Stimulated activated naive CD8-positive, alpha-beta T cell treated with anti-CD3 and anti-CD28 coated beads, Interleukin-15, amount 100 ng/mL, for 72 hours (primary cell): ENCODE measurements at regions not wholly inside any gene's neighbourhood (a gene's known extent, or its start where the extent isn't known, plus 50 kb on each side); places are given as distances from the start of the nearest gene placed in this dataset.

Experiments used
- ATAC-seq: fragments of 150-1000 bp; cut with Tn5 transposase; 2 replicates; pipeline ENCODE4 v1.10.0; 2021; ENCODE audit warnings: mild to moderate bottlenecking, moderate library complexity
- DNase-seq, 2 donors: peaks; one replicate each; pipeline ENCODE4 v3.0.0; 2021 to 2022
- H3K27ac Mint-ChIP-seq, 2 donors: one replicate each; pipeline ENCODE4 v1.8.0; 2022; ENCODE audit warnings: mild to moderate bottlenecking in 2 of 2, mixed read lengths in 2 of 2, moderate library complexity in 2 of 2
- H3K27me3 Mint-ChIP-seq: one replicate; pipeline ENCODE4 v1.8.0; 2022; ENCODE audit warnings: mixed read lengths
- H3K4me1 Mint-ChIP-seq: one replicate; pipeline ENCODE4 v1.8.0; 2022; ENCODE audit warnings: mild to moderate bottlenecking, mixed read lengths
- H3K4me3 Mint-ChIP-seq, 2 donors: one replicate each; pipeline ENCODE4 v1.8.0; 2022; ENCODE audit warnings: mild to moderate bottlenecking in 2 of 2, mixed read lengths in 2 of 2, moderate library complexity in 1 of 2
- H3K9me3 Mint-ChIP-seq, 2 donors: one replicate each; pipeline ENCODE4 v1.8.0; 2022; ENCODE audit warnings: mixed read lengths in 2 of 2

DNA sequence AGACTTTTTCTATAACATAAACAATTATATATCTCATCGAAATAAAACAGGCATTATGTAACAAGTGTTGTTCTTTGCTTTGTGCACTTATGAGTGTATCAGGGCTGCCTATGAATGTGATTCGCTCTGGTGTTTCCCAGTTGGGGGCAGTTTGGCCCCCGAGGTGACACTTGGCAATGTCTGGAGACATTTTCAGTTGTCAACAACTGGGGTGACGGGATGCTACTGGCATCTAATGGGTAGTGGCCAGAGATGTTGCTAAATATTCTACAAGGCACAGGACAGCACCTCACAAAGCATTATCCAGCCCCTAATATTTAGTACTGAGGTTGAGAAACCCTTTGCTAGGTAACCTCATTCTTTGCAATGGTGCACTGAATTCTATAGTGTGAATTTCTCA is 83.3 kb downstream of the PLCE1 start:
- ATAC-seq (no peak), DNase-seq (no peak)
- Mint-ChIP-seq H3K27ac (no peak overlapping the region), H3K4me3 (no peak overlapping the region), H3K9me3 (peaks cover 0 to 10% of the 10 kb centered on the region in 2 donors), H3K4me1 (no peaks in the 10 kb centered on the region), H3K27me3 (peaks cover 27% of the 10 kb centered on the region)

DNA sequence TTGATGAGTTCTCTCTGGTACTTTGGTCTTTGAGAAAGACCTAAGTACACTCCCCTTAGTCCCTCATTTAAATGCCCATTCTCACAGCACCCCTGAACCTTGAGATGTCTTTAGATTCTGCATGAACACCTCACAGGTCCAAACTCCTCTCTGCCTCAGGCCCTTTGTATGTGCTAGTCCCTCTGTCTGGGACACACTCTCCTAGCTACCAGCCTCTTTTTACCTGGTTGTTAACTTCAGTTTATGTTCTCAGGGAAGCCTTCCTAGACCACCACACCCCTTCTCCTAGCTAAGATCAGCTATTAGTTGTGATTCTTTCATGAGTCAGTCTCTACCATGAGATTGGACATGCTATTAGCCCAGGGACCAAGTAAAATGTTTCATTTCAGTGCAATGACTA is 86.4 kb downstream of the PLCE1 start:
- ATAC-seq = no peak
- Mint-ChIP-seq H3K27ac (no peak overlapping the region), H3K27me3 (peaks cover 10% of the 10 kb centered on the region), H3K4me1 (no peaks in the 10 kb centered on the region), H3K9me3 (peaks cover 0 to 4% of the 10 kb centered on the region in 2 donors), H3K4me3 (no peak overlapping the region)
- no peak for DNase-seq

DNA sequence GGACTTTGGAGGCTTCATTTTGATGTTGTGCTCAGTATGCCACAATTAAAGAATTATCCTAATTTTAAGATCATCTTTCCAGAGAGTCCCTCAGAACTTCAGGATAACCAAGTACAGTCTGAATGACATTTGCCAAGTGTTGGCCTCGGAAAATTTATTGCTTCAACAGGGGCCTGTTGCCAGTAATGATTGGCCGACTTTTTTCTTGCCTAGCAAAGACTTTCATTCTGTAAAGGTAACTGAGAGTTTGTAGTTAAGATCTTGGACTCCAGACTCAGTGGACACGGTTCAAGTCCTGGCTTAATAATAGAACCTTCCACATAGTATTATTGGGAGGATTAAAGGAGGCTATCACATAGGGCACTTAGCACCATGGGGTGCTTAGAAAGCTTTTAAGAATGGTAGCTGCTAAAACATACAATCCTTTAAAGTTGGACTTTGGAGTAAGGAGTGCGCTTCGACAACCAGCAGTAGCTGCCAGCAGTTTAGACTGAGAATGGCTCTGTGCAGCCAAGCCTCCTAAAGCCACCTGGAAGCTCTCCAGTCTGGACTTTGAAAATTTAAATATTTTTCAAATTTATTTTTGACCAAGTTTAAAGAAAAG is 90.0 kb downstream of the PLCE1 start:
- Mint-ChIP-seq H3K27me3 (peaks cover 11% of the 10 kb centered on the region), H3K4me1 (no peaks in the 10 kb centered on the region), H3K27ac (no peak overlapping the region), H3K9me3 (peaks cover 0 to 4% of the 10 kb centered on the region in 2 donors), H3K4me3 (no peak overlapping the region)
- DNase-seq (no peak), ATAC-seq (no peak)

DNA sequence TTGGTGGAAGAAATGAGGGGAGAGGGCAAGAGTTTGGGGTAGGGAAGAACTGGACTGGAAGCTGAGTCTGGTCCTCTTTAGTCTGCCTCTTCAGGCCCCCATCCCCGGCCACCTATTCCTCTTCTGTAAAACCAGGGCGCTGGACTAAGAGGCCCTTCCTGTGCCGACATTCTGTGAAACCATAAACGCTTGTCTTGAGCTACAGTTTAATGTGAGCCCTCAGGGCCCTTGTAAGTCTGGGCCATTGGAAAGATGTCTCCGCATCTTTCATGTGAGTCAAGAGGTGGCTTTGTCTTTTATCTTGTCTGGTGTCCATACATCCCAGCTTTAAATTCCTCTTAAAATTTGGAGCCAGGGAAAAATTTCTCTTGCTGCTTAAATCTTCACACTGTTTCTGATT is 90.6 kb downstream of the PLCE1 start:
- Mint-ChIP-seq H3K27ac (no peak overlapping the region), H3K9me3 (peaks cover 0 to 4% of the 10 kb centered on the region in 2 donors), H3K4me1 (no peaks in the 10 kb centered on the region), H3K4me3 (no peak overlapping the region), H3K27me3 (peaks cover 16% of the 10 kb centered on the region)
- ATAC-seq (no peak), DNase-seq (no peak)

DNA sequence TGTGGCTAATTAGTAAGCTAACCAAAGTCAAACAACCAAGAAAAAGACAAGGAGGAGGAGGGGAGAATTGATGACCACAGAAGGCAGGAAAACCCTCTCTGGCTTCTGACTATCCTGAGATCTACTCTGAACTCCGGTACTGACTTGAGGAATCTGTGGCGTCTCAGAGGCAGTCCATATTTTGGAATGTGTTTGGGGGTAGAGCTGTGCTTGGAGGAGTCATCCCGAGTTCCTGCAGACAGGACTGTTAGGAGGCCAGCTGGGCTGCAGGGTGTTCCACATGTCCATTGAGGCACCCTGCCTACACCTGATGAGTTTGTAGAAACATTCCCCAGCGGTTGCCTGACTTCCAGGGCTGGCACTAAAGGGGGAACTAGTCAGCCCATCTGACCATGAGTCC is 91.6 kb downstream of the PLCE1 start:
- no peaks in the 10 kb centered on the region for H3K4me1 Mint-ChIP-seq
- ATAC-seq (no peak), DNase-seq (no peak)
- H3K27ac Mint-ChIP-seq = no peak overlapping the region
- H3K4me3 Mint-ChIP-seq = no peak overlapping the region
- no peaks in the 10 kb centered on the region for H3K9me3 Mint-ChIP-seq
- H3K27me3 Mint-ChIP-seq = peaks cover 13% of the 10 kb centered on the region

DNA sequence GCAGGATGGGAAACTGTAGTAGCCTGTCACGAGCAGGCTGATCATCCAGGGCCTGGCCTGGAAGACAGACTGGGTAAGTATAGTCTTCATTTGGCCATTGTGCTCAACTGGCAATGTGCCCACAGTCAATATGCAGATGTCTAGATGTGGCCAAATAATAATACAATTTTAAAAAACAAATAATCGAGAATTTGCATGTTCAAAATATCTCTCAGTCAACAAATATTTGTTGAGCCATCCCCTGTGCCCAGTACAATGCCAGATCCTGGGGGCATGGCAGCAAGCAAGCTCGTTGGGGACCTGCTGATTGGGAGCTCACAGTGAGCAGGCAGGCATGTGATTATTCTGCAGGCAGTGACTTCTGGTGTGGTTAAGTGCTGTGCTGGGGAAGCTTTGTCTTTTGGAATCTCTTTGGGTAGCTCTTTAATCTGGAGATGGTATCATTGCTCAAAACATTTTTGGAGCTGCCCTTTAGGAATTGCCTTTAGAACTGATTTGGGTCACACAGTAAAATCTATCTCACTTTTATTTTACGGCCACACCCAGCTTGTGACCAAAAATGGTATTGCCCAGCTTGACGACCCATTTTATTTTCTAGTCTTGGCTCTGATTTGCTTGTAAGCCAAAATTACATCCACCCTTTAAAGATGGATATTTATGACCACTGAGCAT is 92.2 kb downstream of the PLCE1 start:
- DNase-seq (no peak), ATAC-seq (no peak)
- Mint-ChIP-seq H3K27me3 (peaks cover 15% of the 10 kb centered on the region), H3K27ac (no peak overlapping the region), H3K4me3 (no peak overlapping the region), H3K4me1 (no peaks in the 10 kb centered on the region), H3K9me3 (no peaks in the 10 kb centered on the region)

DNA sequence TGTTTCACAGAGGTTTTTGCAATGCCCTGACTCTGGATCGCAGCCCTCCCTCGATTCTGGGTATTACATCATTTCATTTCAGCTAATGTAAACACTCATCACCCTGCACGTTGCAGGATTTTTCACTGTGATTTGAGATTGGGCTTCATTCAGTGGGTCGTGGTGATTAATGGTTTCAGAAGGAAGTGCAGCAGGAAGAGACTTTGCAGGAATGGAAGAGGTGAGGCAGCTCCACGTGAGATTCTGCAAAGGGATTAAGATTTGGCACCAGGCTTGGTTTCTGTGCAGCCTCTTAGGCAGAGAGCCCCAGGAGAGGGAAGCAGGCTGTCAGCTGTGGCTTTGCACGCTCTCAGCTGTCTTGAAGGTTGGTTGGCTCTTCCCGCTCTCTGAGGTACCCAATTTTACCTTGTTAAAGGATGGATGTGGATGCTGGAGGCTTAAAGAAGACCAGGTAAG is 95.2 kb downstream of the PLCE1 start:
- no peaks in the 10 kb centered on the region for H3K9me3 Mint-ChIP-seq
- H3K4me1 Mint-ChIP-seq = no peaks in the 10 kb centered on the region
- H3K27me3 Mint-ChIP-seq = peaks cover 15% of the 10 kb centered on the region
- no peak overlapping the region for H3K27ac Mint-ChIP-seq
- no peak overlapping the region for H3K4me3 Mint-ChIP-seq
- ATAC-seq (no peak), DNase-seq (no peak)

DNA sequence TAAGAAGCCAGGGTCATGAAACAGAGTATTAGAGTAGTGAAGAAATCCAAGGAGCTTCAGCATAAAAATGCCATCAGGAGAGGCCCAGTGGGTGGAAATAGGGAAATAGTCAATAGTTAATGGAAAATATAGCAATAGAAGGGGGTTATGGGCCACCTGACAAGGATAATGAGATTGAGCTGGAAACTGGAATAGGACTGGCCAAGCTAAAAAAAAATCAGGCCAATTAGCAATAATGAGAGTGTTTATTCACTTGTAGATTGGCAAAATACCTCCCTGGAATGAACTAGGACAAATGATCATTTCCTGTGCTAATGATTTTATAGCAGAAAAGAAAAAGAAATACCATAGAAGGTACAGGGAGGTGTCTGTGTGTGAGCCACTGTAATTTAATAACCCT is 97.9 kb downstream of the PLCE1 start:
- H3K27me3 Mint-ChIP-seq = peaks cover 15% of the 10 kb centered on the region
- no peak overlapping the region for H3K27ac Mint-ChIP-seq
- H3K9me3 Mint-ChIP-seq = no peaks in the 10 kb centered on the region
- no peak for ATAC-seq
- no peaks in the 10 kb centered on the region for H3K4me1 Mint-ChIP-seq
- no peak overlapping the region for H3K4me3 Mint-ChIP-seq
- no peak for DNase-seq

DNA sequence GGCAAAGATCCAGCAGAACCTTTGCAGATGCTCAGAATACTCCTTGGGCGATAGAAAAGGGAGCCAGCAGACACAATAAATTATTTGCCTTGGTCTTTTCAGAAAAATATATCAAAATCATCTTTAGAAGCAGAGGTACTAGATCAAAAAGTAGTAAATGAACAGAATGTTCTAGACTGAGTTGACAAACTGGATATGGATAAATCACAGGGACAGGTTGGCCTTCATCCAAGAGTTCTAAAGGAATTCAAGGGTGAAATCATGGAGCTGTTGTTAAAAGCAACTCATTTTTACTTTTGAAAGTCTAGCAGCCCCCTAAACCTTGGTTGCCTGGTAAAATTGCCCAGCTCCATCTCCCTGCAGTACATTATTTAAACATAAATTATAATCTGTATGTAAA is 99.1 kb downstream of the PLCE1 start:
- ATAC-seq = no peak
- no peak for DNase-seq

DNA sequence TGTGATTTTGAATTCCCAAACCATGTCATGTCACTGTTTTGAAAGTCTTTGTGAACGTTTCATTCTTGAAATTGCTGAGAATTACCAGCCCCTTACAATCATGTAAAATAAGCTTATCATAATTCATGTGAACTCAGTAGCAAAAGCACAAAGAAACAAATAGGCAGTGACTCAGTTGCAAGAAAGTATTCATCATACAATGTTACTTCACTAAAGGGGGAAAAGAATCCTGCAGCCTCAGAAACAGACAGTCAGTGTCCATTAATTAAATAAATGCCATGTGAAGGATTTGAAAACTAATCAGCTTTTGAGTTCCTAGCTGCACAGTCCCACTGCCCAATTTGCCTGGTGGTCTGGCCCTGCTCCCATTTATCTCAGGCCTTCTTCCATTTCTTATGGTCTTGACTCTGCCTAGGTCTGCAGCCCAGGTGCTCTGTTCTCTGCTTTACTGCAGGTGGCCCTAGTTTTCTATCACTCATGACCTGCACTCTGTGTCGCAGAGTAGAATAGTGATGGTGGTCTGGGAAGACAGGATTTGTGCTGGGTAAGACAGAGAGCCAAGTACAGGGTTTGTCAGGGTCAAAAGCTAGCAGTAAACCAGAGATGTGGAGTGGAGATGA is 99.7 kb downstream of the PLCE1 start:
- Mint-ChIP-seq H3K27me3 (peaks cover 22% of the 10 kb centered on the region), H3K9me3 (no peaks in the 10 kb centered on the region), H3K27ac (no peak overlapping the region), H3K4me3 (no peak overlapping the region), H3K4me1 (no peaks in the 10 kb centered on the region)
- no peak for ATAC-seq
- no peak for DNase-seq

More for the DNA sequence above, 99.1 kb downstream of the PLCE1 start:
- Mint-ChIP-seq H3K27ac (no peak overlapping the region), H3K9me3 (no peaks in the 10 kb centered on the region), H3K27me3 (peaks cover 20% of the 10 kb centered on the region), H3K4me3 (no peak overlapping the region), H3K4me1 (no peaks in the 10 kb centered on the region)

DNA sequence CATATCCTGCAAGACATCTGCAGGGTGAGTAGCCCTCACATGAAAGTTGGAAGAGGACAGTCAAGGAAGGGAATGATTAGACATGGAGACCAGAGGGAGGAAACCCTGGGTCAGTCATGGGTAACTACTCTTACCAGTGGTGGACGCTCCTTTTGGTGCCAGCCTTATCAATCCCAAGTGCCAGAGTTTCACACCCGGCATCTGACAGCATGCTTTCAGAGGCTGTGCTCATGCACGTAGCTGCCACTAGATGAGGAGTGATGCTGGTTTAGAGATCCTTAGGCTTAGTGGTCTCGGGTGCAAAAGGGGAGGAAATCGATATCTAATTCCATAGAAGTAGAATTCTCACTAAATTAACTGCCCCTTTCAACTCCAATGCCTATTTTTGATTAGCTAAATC is 100.8 kb downstream of the PLCE1 start:
- DNase-seq (no peak), ATAC-seq (no peak)
- Mint-ChIP-seq H3K27me3 (peaks cover 17% of the 10 kb centered on the region), H3K9me3 (no peaks in the 10 kb centered on the region), H3K27ac (no peak overlapping the region), H3K4me1 (no peaks in the 10 kb centered on the region), H3K4me3 (no peak overlapping the region)

DNA sequence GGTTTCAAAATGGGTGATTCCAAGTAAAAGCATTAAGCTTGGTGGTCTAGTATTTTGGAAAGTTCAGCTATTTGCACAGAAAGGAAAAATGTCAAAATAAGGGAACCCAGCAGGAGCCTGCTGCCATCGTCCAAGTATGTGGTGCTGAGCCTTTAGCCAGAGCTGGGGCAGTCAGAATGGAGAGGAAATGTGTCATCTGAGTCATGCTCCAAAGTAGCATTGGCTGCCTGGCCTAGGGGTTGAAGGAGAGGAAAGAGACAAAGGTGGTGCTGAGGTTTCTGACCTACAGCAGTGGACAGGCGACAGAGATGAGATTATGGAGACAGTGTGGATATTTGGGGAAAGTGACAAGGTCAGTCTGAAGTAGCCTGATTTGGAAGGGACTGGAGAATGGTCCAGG is 103.9 kb downstream of the PLCE1 start:
- no peak overlapping the region for H3K27ac Mint-ChIP-seq
- H3K9me3 Mint-ChIP-seq = no peaks in the 10 kb centered on the region
- H3K4me1 Mint-ChIP-seq = no peaks in the 10 kb centered on the region
- no peak overlapping the region for H3K4me3 Mint-ChIP-seq
- no peak for DNase-seq
- ATAC-seq = no peak
- peaks cover 32% of the 10 kb centered on the region for H3K27me3 Mint-ChIP-seq

DNA sequence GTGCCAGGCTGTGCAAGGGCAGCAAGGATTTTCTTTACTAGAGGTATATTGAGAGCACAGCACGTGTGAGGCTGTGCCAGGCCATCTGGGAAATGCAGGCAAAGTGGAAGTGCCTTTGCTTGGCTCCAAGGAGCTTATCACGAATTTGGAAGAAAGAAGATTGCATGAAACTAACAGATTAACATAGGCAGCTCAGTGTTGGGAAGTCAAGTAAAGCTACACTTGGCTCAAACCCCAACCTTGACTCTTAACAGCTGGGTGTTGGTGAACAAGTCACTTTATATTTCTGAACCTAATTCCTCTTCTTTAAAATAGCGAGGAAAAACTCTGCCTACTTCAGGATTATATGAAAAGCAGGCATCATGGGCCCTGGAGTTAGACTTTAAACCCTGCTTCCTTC is 105.2 kb downstream of the PLCE1 start:
- Mint-ChIP-seq H3K4me3 (no peak overlapping the region), H3K9me3 (no peaks in the 10 kb centered on the region), H3K27me3 (peaks cover 32% of the 10 kb centered on the region), H3K27ac (no peak overlapping the region), H3K4me1 (no peaks in the 10 kb centered on the region)
- no peak for ATAC-seq
- DNase-seq = no peak

DNA sequence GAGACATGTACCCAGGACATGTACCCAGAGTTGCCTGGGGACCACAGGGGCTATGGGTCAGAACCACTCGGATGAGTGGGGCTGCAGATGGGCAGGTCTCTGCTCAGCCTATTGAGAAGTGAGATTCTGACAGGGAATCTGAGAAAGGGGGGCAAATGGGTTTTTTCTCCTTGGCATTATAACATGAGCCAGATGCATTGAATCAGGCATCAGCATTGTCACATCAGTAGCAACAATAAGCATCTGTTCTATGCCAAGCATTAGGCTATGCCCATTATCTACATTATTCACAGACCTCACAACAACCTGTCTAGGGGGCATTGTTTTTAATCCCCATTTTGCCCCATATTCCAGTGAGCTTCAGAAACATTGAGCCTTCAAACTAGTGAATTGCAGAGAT is 108.2 kb downstream of the PLCE1 start:
- Mint-ChIP-seq H3K27me3 (peaks cover 32% of the 10 kb centered on the region), H3K9me3 (peaks cover 0 to 5% of the 10 kb centered on the region in 2 donors), H3K4me1 (no peaks in the 10 kb centered on the region), H3K27ac (no peak overlapping the region), H3K4me3 (no peak overlapping the region)
- ATAC-seq = no peak
- no peak for DNase-seq

DNA sequence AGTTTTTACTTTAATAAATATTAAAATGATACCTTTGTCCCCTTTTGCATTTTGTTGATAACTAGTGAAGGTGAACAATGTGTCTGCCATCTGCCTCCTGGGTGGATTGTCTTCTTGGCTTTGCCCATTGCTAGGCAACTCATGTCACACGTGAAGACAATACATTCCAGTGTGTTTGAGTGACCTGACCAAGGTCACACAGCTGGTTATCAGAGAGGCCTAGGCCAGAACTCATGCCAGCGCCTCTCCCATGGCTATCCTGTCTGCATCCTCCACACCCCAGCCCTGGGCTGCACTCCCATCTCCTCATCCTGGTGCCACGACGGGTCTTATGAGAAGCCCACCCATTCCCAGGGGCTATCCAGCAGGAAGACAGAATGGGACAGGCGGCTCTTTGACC is 108.7 kb downstream of the PLCE1 start:
- Mint-ChIP-seq H3K9me3 (peaks cover 0 to 6% of the 10 kb centered on the region in 2 donors), H3K4me1 (no peaks in the 10 kb centered on the region), H3K27me3 (peaks cover 31% of the 10 kb centered on the region), H3K4me3 (no peak overlapping the region), H3K27ac (no peak overlapping the region)
- no peak for DNase-seq
- ATAC-seq = no peak

DNA sequence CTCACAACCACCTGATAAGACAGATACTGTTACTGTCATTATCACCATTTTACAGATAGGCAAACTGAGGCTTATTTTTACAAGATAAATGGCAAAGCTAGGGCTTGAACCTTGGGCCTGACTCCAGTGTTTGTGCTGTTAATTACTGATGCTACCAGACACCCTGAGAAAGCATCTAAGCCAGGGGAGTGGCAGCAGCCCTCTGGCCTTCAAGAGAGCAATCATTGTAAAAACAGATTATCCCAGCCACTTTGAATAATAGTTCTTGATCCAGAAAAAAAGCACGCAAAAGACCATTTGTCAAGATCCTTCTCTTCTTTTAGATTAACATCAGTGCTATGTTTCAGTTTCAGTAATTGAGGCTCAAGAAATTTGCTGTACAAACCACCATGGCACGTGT is 109.5 kb downstream of the PLCE1 start:
- ATAC-seq = no peak
- no peak overlapping the region for H3K4me3 Mint-ChIP-seq
- peaks cover 29% of the 10 kb centered on the region for H3K27me3 Mint-ChIP-seq
- H3K4me1 Mint-ChIP-seq = no peaks in the 10 kb centered on the region
- no peak overlapping the region for H3K27ac Mint-ChIP-seq
- peaks cover 0 to 6% of the 10 kb centered on the region in 2 donors for H3K9me3 Mint-ChIP-seq
- DNase-seq = no peak
